Left lung (tissue), 4 donors: ENCODE measurements at regions not wholly inside any gene's neighbourhood (a gene's known extent, or its start where the extent isn't known, plus 50 kb on each side); places are given as distances from the start of the nearest gene placed in this dataset.

Experiments
- ATAC-seq: fragments of 200-7000 bp; cut with Tn5 transposase; one replicate; pipeline ENCODE4 v1.9.1; 2020; ENCODE audit warnings: moderate library complexity
- DNase-seq, 4 donors: peaks; one replicate each; pipeline ENCODE4 v3.0.0-alpha.2; 2013 to 2020
- H3K27ac ChIP-seq, 2 donors: fragments of 200-600 bp; sonication (generic) in 1 of 2; one replicate each; pipeline versions ENCODE4 v1.5.0 to v1.8.0; 2020 to 2021
- H3K27me3 ChIP-seq, 2 donors: fragments of 200-600 bp; sonication (generic) in 1 of 2; one replicate each; pipeline versions ENCODE4 v1.5.0 to v1.8.0; 2020 to 2021
- H3K36me3 ChIP-seq, 2 donors: fragments of 200-600 bp; sonication (generic) in 1 of 2; one replicate each; pipeline versions ENCODE4 v1.5.0 to v1.8.0; 2020 to 2021
- H3K4me1 ChIP-seq, 2 donors: fragments of 200-600 bp; one replicate each; pipeline ENCODE4 v1.8.0; 2021
- H3K4me3 ChIP-seq, 2 donors: fragments of 200-600 bp; sonication (generic) in 1 of 2; one replicate each; pipeline versions ENCODE4 v1.5.0 to v1.8.0; 2020 to 2021; ENCODE audit warnings: mild to moderate bottlenecking in 1 of 2
- H3K9me3 ChIP-seq, 2 donors: fragments of 200-600 bp; sonication (generic) in 1 of 2; one replicate each; pipeline versions ENCODE4 v1.5.0 to v1.8.0; 2020 to 2021
- CTCF ChIP-seq, 2 donors: fragments of 200-600 bp; sonication (generic) in 1 of 2; IDR thresholded peaks; one replicate each; pipeline versions ENCODE4 v1.5.0 to v1.8.0; 2021; ENCODE audit warnings: antibody characterized with exemption in 2 of 2
- intact Hi-C, 2 donors: fragments of 100-400 bp; cut with DNase I; formaldehyde crosslinking; loops; one replicate each; pipeline versions ENCODE4 v1.11.2 to v1.14.2; 2022
- donor health status: DM: no; HTN: yes; CAD: no.
- donor health status: DM: no; HTN: no; CAD: no.

GRCh38 chr17:65438708-65439294 lies 122.6 kb downstream of the AXIN2 start:
- Histone ChIP-seq H3K9me3 (no peaks in the 10 kb centered on the region), H3K4me3 (no peak overlapping the region), H3K4me1 (no peaks in the 10 kb centered on the region), H3K36me3 (no peaks in the 10 kb centered on the region), H3K27me3 (peaks cover 0 to 10% of the 10 kb centered on the region in 2 donors), H3K27ac (no peak overlapping the region)
- no peak for ATAC-seq
- DNase-seq: no peak
- no peak for TF ChIP-seq CTCF (IDR thresholded peaks at IDR 0.05)
- intact Hi-C loops: no loop called here

- peaks cover 0 to 10% of the 10 kb centered on the region in 2 donors for H3K27me3 ChIP-seq
- no peak overlapping the region for H3K27ac ChIP-seq
- no peaks in the 10 kb centered on the region for H3K4me1 ChIP-seq
- no peak for DNase-seq
- TF ChIP-seq CTCF (IDR thresholded peaks at IDR 0.05): no peak
- no peak for ATAC-seq
- H3K4me3 ChIP-seq: no peak overlapping the region
- H3K36me3 ChIP-seq: no peaks in the 10 kb centered on the region
- intact Hi-C loops: no loop called here
- H3K9me3 ChIP-seq: no peaks in the 10 kb centered on the region
These were observed 123.3 kb downstream of the AXIN2 start for GRCh38 chr17:65438173-65438572.

GRCh38 chr17:65436871-65437270 lies 124.6 kb downstream of the AXIN2 start:
- no peak for ATAC-seq
- H3K4me1 ChIP-seq: no peaks in the 10 kb centered on the region
- H3K4me3 ChIP-seq: no peak overlapping the region
- no peaks in the 10 kb centered on the region for H3K36me3 ChIP-seq
- no peak overlapping the region for H3K27ac ChIP-seq
- intact Hi-C loops: no loop called here
- TF ChIP-seq CTCF (IDR thresholded peaks at IDR 0.05): no peak
- no peak for DNase-seq
- peaks cover 0 to 10% of the 10 kb centered on the region in 2 donors for H3K27me3 ChIP-seq
- peaks cover 0 to 5% of the 10 kb centered on the region in 2 donors for H3K9me3 ChIP-seq

GRCh38 chr17:65434878-65435277 lies 126.6 kb downstream of the AXIN2 start:
- no peaks in the 10 kb centered on the region for H3K36me3 ChIP-seq
- H3K4me1 ChIP-seq: no peaks in the 10 kb centered on the region
- H3K27me3 ChIP-seq: peaks cover 0 to 10% of the 10 kb centered on the region in 2 donors
- ATAC-seq (no peak), DNase-seq (no peak)
- H3K9me3 ChIP-seq: peaks cover 0 to 5% of the 10 kb centered on the region in 2 donors
- H3K4me3 ChIP-seq: no peak overlapping the region
- no peak for TF ChIP-seq CTCF (IDR thresholded peaks at IDR 0.05)
- intact Hi-C loops: no loop called here
- H3K27ac ChIP-seq: no peak overlapping the region

- H3K36me3 ChIP-seq: no peaks in the 10 kb centered on the region
- peak overlapping the region in 1 of 2 donors; percentile 46 for H3K27ac ChIP-seq
- no peak overlapping the region for H3K4me3 ChIP-seq
- intact Hi-C loops: no loop called here
- ATAC-seq (no peak), DNase-seq (no peak)
- no peak for TF ChIP-seq CTCF (IDR thresholded peaks at IDR 0.05)
- peaks cover 0 to 10% of the 10 kb centered on the region in 2 donors for H3K27me3 ChIP-seq
- H3K4me1 ChIP-seq: no peaks in the 10 kb centered on the region
- H3K9me3 ChIP-seq: peaks cover 0 to 5% of the 10 kb centered on the region in 2 donors
These were observed 127.2 kb downstream of the AXIN2 start for GRCh38 chr17:65434251-65434650.
